ENCODE measurements at regions not wholly inside any gene's neighbourhood (a gene's known extent, or its start where the extent isn't known, plus 50 kb on each side); places are given as distances from the start of the nearest gene placed in this dataset.

- Histone ChIP-seq H3K4me1 (no peaks in the 10 kb centered on the region), H3K4me3 (no peak overlapping the region), H3K27me3 (ENCODE audit: low read depth) (no peaks in the 10 kb centered on the region), H3K36me3 (no peaks in the 10 kb centered on the region), H3K9me3 (replicated peaks) (no peaks in the 10 kb centered on the region), H3K27ac (replicated peaks) (no peak overlapping the region)
- intact Hi-C loops (cut with micrococcal nuclease) = no loop called here
- no peak for DNase-seq
- TF ChIP-seq, protein P1, sequence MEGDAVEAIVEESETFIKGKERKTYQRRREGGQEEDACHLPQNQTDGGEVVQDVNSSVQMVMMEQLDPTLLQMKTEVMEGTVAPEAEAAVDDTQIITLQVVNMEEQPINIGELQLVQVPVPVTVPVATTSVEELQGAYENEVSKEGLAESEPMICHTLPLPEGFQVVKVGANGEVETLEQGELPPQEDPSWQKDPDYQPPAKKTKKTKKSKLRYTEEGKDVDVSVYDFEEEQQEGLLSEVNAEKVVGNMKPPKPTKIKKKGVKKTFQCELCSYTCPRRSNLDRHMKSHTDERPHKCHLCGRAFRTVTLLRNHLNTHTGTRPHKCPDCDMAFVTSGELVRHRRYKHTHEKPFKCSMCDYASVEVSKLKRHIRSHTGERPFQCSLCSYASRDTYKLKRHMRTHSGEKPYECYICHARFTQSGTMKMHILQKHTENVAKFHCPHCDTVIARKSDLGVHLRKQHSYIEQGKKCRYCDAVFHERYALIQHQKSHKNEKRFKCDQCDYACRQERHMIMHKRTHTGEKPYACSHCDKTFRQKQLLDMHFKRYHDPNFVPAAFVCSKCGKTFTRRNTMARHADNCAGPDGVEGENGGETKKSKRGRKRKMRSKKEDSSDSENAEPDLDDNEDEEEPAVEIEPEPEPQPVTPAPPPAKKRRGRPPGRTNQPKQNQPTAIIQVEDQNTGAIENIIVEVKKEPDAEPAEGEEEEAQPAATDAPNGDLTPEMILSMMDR (IDR thresholded peaks at IDR 0.05; ENCODE audit: borderline replicate concordance) = no peak
Observed at GRCh38 chrX:148424570-148424969, 75.8 kb upstream of the AFF2 start.

DNA sequence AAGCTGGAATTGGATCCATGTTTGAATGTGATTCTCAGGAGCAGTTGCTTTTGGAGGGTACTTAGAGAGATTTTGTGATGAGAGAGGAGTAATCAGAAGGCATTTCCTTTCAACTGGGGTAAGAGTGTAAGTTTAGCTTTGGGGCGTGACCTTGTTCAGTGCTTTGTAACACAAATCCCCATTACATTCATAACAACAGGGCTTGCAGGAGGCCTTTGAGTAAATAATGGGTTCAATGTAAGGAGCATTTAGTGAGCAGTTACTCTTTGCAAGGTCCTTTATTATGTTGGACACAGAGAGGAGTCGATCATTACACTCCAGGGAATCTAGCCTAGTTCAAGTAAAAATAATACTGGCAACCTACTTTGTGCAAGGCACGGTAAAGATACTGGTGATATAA, 74.0 kb upstream of the AFF2 start:
- intact Hi-C loops (cut with micrococcal nuclease) = no loop called here
- H3K9me3 ChIP-seq (replicated peaks) = no peaks in the 10 kb centered on the region

DNA sequence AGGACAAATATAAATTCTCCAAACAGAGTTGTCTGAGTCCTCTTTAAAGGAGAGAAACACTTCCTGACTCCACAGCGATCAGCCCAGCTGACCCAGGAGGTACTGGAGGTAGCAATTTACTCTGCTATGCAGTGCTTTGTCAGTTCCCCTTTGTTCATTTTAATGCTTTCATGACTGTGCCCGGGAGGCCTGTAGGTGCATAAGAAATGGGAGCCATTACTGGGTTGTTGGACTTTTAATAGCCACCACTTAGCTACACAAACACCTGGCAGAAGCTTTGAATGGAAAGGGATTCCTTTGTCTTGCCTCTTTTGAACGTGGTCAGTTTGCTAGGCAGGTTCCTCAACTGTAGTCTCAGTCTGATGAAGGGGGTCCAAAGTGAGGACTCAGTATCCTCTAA, 59.0 kb upstream of the AFF2 start:
- intact Hi-C loops (cut with micrococcal nuclease) = no loop called here
- no peaks in the 10 kb centered on the region for H3K4me1 ChIP-seq
- TF ChIP-seq, protein P1 (IDR thresholded peaks at IDR 0.05; ENCODE audit: borderline replicate concordance) = no peak

More for the DNA sequence above, 74.0 kb upstream of the AFF2 start:
- no peak overlapping the region for H3K4me3 ChIP-seq
- no peak for DNase-seq
- TF ChIP-seq, protein P1 (IDR thresholded peaks at IDR 0.05; ENCODE audit: borderline replicate concordance) = no peak
- H3K4me1 ChIP-seq = no peaks in the 10 kb centered on the region
- H3K36me3 ChIP-seq = no peaks in the 10 kb centered on the region
- H3K27ac ChIP-seq (replicated peaks) = no peak overlapping the region
- H3K27me3 ChIP-seq (ENCODE audit: low read depth) = no peaks in the 10 kb centered on the region

GRCh38 chrX:148443216-148443615, 57.2 kb upstream of the AFF2 start:
- no peaks in the 10 kb centered on the region for H3K9me3 ChIP-seq (replicated peaks)
- TF ChIP-seq, protein P1 (IDR thresholded peaks at IDR 0.05; ENCODE audit: borderline replicate concordance) = no peak
- no peak overlapping the region for H3K27ac ChIP-seq (replicated peaks)
- no peaks in the 10 kb centered on the region for H3K27me3 ChIP-seq (ENCODE audit: low read depth)
- H3K36me3 ChIP-seq = no peaks in the 10 kb centered on the region
- H3K4me3 ChIP-seq = no peak overlapping the region
- no peak for DNase-seq
- H3K4me1 ChIP-seq = no peaks in the 10 kb centered on the region
- intact Hi-C loops (cut with micrococcal nuclease) = no loop called here

More for the DNA sequence above, 59.0 kb upstream of the AFF2 start:
- Histone ChIP-seq H3K27me3 (ENCODE audit: low read depth) (no peaks in the 10 kb centered on the region), H3K36me3 (no peaks in the 10 kb centered on the region), H3K4me3 (no peak overlapping the region), H3K27ac (replicated peaks) (no peak overlapping the region), H3K9me3 (replicated peaks) (no peaks in the 10 kb centered on the region)
- DNase-seq = no peak

DNA sequence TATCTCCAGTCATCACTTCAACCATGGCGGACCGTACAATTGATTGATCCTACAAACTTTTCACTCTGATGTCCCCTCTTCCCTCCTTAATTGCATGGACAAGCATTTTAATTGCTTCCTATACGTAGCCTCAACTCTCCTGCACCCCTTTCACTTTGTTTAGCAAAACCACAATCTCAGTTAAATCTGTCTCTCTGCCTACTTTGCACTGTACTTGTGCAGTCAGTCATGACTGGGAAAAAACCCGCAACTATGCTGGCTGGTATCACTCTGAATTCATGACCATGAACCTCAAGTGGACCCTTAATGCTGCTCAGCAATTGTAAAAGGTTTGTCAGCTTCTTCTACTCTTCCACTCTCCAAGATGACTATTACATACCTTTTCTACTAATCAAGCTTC, 51.7 kb upstream of the AFF2 start:
- Histone ChIP-seq H3K4me3 (no peak overlapping the region), H3K9me3 (replicated peaks) (no peaks in the 10 kb centered on the region), H3K27ac (replicated peaks) (no peak overlapping the region), H3K36me3 (no peaks in the 10 kb centered on the region), H3K27me3 (ENCODE audit: low read depth) (no peaks in the 10 kb centered on the region), H3K4me1 (no peaks in the 10 kb centered on the region)
- intact Hi-C loops (cut with micrococcal nuclease) = no loop called here
- TF ChIP-seq, protein P1 (IDR thresholded peaks at IDR 0.05; ENCODE audit: borderline replicate concordance) = no peak
- DNase-seq = no peak

Measured in left ventricle myocardium inferior (tissue), 1 donor.